22Rv1 (cell line): ENCODE measurements at regions not wholly inside any gene's neighbourhood (a gene's known extent, or its start where the extent isn't known, plus 50 kb on each side); places are given as distances from the start of the nearest gene placed in this dataset.

Experiments
- ZFX ChIP-seq: fragments of 450-650 bp; IDR thresholded peaks from 2 replicates; pipeline ENCODE4 v1.6.1; 2017; ENCODE audit warnings: antibody characterized with exemption, borderline replicate concordance
- TF ChIP-seq, protein P1 (sequence below): fragments of 450-650 bp; IDR thresholded peaks from 2 replicates; pipeline ENCODE4 v1.5.1; 2017; ENCODE audit warnings: mild to moderate bottlenecking

DNA sequence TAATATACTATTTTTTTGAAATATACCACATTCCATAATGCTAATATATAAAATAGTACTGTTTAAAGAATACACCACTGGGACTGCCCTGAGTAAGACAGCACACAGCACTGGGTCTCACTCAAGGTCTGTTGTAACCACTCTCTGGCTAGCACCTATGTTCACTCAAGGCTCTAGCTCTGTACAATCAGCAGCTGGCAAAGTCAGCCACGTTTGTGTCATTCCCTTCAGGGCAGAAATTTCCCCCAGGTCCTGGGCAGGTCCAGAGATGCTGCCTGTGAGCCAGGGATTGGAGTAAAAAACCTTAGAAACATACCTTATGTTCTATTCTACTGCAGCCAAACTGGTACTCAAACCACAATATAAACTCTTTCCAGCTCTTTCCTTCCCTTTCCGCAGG lies 1160.2 kb upstream of the ADGRL3 start:
- TF ChIP-seq, protein P1, sequence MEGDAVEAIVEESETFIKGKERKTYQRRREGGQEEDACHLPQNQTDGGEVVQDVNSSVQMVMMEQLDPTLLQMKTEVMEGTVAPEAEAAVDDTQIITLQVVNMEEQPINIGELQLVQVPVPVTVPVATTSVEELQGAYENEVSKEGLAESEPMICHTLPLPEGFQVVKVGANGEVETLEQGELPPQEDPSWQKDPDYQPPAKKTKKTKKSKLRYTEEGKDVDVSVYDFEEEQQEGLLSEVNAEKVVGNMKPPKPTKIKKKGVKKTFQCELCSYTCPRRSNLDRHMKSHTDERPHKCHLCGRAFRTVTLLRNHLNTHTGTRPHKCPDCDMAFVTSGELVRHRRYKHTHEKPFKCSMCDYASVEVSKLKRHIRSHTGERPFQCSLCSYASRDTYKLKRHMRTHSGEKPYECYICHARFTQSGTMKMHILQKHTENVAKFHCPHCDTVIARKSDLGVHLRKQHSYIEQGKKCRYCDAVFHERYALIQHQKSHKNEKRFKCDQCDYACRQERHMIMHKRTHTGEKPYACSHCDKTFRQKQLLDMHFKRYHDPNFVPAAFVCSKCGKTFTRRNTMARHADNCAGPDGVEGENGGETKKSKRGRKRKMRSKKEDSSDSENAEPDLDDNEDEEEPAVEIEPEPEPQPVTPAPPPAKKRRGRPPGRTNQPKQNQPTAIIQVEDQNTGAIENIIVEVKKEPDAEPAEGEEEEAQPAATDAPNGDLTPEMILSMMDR = no peak
- TF ChIP-seq ZFX = no peak
